Pancreas (tissue), 10 donors: ENCODE measurements at regions not wholly inside any gene's neighbourhood (a gene's known extent, or its start where the extent isn't known, plus 50 kb on each side); places are given as distances from the start of the nearest gene placed in this dataset.

Experiments
- ATAC-seq, 4 donors: fragments of 200-7000 bp; cut with Tn5 transposase; one replicate each; pipeline versions ENCODE4 v1.8.0 to v1.9.1; 2020; ENCODE audit warnings: mild to moderate bottlenecking in 4 of 4, moderate library complexity in 4 of 4
- DNase-seq, 6 donors: peaks; one replicate each; pipeline ENCODE4 v3.0.0-alpha.2; 2020
- FAIRE-seq: peaks from 2 replicates; lab custom pipeline; 2012; peaks lifted over from hg19 to GRCh38; lab: Jason Lieb, UNC
- H3K27ac ChIP-seq, 4 donors: fragments of 200-600 bp; sonication (generic); 1 replicate in 3 of 4; 2 replicates in 1 of 4; pipeline versions ENCODE4 v1.5.0 to v1.8.0; 2020
- H3K27me3 ChIP-seq, 4 donors: fragments of 200-600 bp; one replicate each; pipeline ENCODE4 v1.8.0; 2021
- H3K36me3 ChIP-seq, 3 donors: fragments of 200-600 bp; sonication (generic) in 1 of 3; one replicate each; pipeline versions ENCODE4 v1.5.0 to v1.8.0; 2020 to 2021
- H3K4me1 ChIP-seq, 3 donors: fragments of 200-600 bp; one replicate each; pipeline ENCODE4 v1.8.0; 2021
- H3K4me3 ChIP-seq, 4 donors: fragments of 200-600 bp; sonication (generic) in 2 of 4; one replicate each; pipeline versions ENCODE4 v1.5.0 to v1.8.0; 2020 to 2021
- H3K9me3 ChIP-seq, 4 donors: fragments of 200-600 bp; one replicate each; pipeline ENCODE4 v1.8.0; 2021
- CTCF ChIP-seq, 4 donors: fragments of 200-600 bp; sonication (generic) in 3 of 4; IDR thresholded peaks; one replicate each; pipeline versions ENCODE4 v1.5.0 to v1.8.0; 2021; ENCODE audit warnings: antibody characterized with exemption in 4 of 4
- WGBS, 2 donors: extraction: QIAGEN DNeasy Blood & Tissue Kit; methylation state at CpG; one replicate each; pipeline ENCODE4 v1.1.7; 2013; 5-methylcytosine and 5-hydroxymethylcytosine counted together
- intact Hi-C, 3 donors: fragments of 100-400 bp; cut with DNase I; formaldehyde crosslinking; loops; one replicate each; pipeline versions ENCODE4 v1.11.1 to v1.14.2; 2022
- donor health status: healthy with polysubstance abuse.
- donor health status: DM: no; HTN: no; CAD: no; lungs with moderate emphysema.
- donor health status: DM: no; HTN: no; CAD: no.
- donor health status: control.
- donor health status: control.
- donor health status: Bipolar disorder and iron deficiency.
- donor health status: DM: yes; HTN: yes; CAD: no.
- donor health status: DM: no; HTN: no; CAD: no.
- donor health status: DM: no; HTN: no; CAD: no.
- donor health status: DM: yes; HTN: yes; CAD: no.

- TF ChIP-seq CTCF (IDR thresholded peaks at IDR 0.05): no peak
- ATAC-seq (no peak), FAIRE-seq (no peak), DNase-seq (no peak)
- H3K27ac ChIP-seq: no peak overlapping the region
- no peak overlapping the region for H3K4me3 ChIP-seq
- H3K27me3 ChIP-seq: no peaks in the 10 kb centered on the region
- H3K4me1 ChIP-seq: no peaks in the 10 kb centered on the region
- intact Hi-C loops: no loop called here
- H3K36me3 ChIP-seq: no peaks in the 10 kb centered on the region
- 69 to 73% methylated on average over 1 of the region's 1 CpG for WGBS, 2 donors
- no peaks in the 10 kb centered on the region for H3K9me3 ChIP-seq
Observed at GRCh38 chr9:99411068-99411467, 189.0 kb downstream of the SEC61B start.

- 73 to 77% methylated on average over 8 of the region's 8 CpGs for WGBS, 2 donors
- FAIRE-seq: no peak
- no peak for ATAC-seq
- Histone ChIP-seq H3K4me3 (no peak overlapping the region), H3K4me1 (no peaks in the 10 kb centered on the region), H3K9me3 (no peaks in the 10 kb centered on the region), H3K27me3 (no peaks in the 10 kb centered on the region), H3K27ac (no peak overlapping the region), H3K36me3 (no peaks in the 10 kb centered on the region)
- DNase-seq: no peak
- intact Hi-C loops: no loop called here
- no peak for TF ChIP-seq CTCF (IDR thresholded peaks at IDR 0.05)
Observed at GRCh38 chr9:99411479-99412115, 189.5 kb downstream of the SEC61B start.

GRCh38 chr9:99412606-99413005 lies 190.5 kb downstream of the SEC61B start:
- no peaks in the 10 kb centered on the region for H3K9me3 ChIP-seq
- TF ChIP-seq CTCF (IDR thresholded peaks at IDR 0.05): no peak
- FAIRE-seq (no peak), DNase-seq (no peak), ATAC-seq (no peak)
- no peaks in the 10 kb centered on the region for H3K27me3 ChIP-seq
- intact Hi-C loops: no loop called here
- H3K27ac ChIP-seq: no peak overlapping the region
- H3K4me1 ChIP-seq: no peaks in the 10 kb centered on the region
- H3K4me3 ChIP-seq: no peak overlapping the region
- H3K36me3 ChIP-seq: no peaks in the 10 kb centered on the region

GRCh38 chr9:99414321-99414720 lies 192.2 kb downstream of the SEC61B start:
- no peak for ATAC-seq
- no peak for TF ChIP-seq CTCF (IDR thresholded peaks at IDR 0.05)
- DNase-seq: no peak
- intact Hi-C loops: no loop called here
- H3K4me1 ChIP-seq: no peaks in the 10 kb centered on the region
- no peaks in the 10 kb centered on the region for H3K27me3 ChIP-seq
- no peak overlapping the region for H3K4me3 ChIP-seq
- no peaks in the 10 kb centered on the region for H3K36me3 ChIP-seq
- no peaks in the 10 kb centered on the region for H3K9me3 ChIP-seq
- no peak for FAIRE-seq
- 77 to 82% methylated on average over 1 of the region's 1 CpG for WGBS, 2 donors
- H3K27ac ChIP-seq: no peak overlapping the region

GRCh38 chr9:99415606-99416005 lies 193.5 kb downstream of the SEC61B start:
- no peak for FAIRE-seq
- 69 to 81% methylated on average over 4 of the region's 4 CpGs for WGBS, 2 donors

More at GRCh38 chr9:99415606-99416005, 193.5 kb downstream of the SEC61B start:
- H3K9me3 ChIP-seq: no peaks in the 10 kb centered on the region
- H3K4me1 ChIP-seq: no peaks in the 10 kb centered on the region
- intact Hi-C loops: no loop called here
- no peaks in the 10 kb centered on the region for H3K36me3 ChIP-seq
- no peak for TF ChIP-seq CTCF (IDR thresholded peaks at IDR 0.05)
- DNase-seq: no peak
- H3K4me3 ChIP-seq: no peak overlapping the region
- H3K27me3 ChIP-seq: no peaks in the 10 kb centered on the region
- no peak for ATAC-seq
- no peak overlapping the region for H3K27ac ChIP-seq
